ENCODE measurements at regions not wholly inside any gene's neighbourhood (a gene's known extent, or its start where the extent isn't known, plus 50 kb on each side); places are given as distances from the start of the nearest gene placed in this dataset.

DNA sequence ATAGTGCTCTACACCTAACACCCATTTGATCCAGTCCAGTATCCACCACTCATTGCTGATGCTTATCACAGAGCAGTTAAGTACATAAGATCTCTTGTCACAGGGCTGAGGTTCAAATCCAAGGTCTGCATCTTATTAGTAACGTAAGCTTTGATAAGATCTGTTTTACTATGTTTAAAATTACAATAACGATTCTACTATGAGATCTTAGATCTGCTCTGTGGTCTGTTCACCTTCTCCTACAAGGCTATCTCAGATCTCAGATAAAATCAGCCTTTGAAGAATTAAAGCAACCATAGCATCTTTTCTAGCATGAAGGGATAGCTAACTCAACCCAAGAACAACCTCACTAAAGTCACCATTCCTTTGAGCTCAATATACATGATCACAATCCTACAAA is 431.0 kb upstream of the RORB start:
- no peaks in the 10 kb centered on the region for H3K36me3 Mint-ChIP-seq (ENCODE audit: low read depth)
- ATAC-seq (ENCODE audit: poor library complexity), result no peak
- peaks cover 12% of the 10 kb centered on the region for H3K9me3 Mint-ChIP-seq
- DNase-seq, result no peak
- no peak overlapping the region for H3K27ac Mint-ChIP-seq
- Histone ChIP-seq H3K27me3 (ENCODE audit: control insufficient read depth in 1 of 2, insufficient read depth in 2 of 2, low read length in 2 of 2) (no peaks in the 10 kb centered on the region), H3K4me1 (ENCODE audit: insufficient read depth, low read length) (no peaks in the 10 kb centered on the region), H3K36me3 (ENCODE audit: insufficient read depth, low read length) (no peaks in the 10 kb centered on the region), H3K27ac (ENCODE audit: low read depth in 1 of 2, low read length in 2 of 2) (no peak overlapping the region), H3K9me3 (ENCODE audit: control insufficient read depth in 1 of 2, insufficient read depth in 1 of 2, low read length in 2 of 2) (no peaks in the 10 kb centered on the region), H3K4me3 (ENCODE audit: low read length) (no peak overlapping the region)
- no peaks in the 10 kb centered on the region for H3K27me3 Mint-ChIP-seq
- H3K4me1 Mint-ChIP-seq (ENCODE audit: low read depth), result no peaks in the 10 kb centered on the region
- intact Hi-C loops (cut with DNase I, micrococcal nuclease), result no loop called here
- TF ChIP-seq, protein P1, sequence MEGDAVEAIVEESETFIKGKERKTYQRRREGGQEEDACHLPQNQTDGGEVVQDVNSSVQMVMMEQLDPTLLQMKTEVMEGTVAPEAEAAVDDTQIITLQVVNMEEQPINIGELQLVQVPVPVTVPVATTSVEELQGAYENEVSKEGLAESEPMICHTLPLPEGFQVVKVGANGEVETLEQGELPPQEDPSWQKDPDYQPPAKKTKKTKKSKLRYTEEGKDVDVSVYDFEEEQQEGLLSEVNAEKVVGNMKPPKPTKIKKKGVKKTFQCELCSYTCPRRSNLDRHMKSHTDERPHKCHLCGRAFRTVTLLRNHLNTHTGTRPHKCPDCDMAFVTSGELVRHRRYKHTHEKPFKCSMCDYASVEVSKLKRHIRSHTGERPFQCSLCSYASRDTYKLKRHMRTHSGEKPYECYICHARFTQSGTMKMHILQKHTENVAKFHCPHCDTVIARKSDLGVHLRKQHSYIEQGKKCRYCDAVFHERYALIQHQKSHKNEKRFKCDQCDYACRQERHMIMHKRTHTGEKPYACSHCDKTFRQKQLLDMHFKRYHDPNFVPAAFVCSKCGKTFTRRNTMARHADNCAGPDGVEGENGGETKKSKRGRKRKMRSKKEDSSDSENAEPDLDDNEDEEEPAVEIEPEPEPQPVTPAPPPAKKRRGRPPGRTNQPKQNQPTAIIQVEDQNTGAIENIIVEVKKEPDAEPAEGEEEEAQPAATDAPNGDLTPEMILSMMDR (IDR thresholded peaks at IDR 0.05), result no peak
- no peak overlapping the region for H3K4me3 Mint-ChIP-seq
- CTCF ChIA-PET, result no interaction called here
- POLR2A ChIA-PET, result no interaction called here

DNA sequence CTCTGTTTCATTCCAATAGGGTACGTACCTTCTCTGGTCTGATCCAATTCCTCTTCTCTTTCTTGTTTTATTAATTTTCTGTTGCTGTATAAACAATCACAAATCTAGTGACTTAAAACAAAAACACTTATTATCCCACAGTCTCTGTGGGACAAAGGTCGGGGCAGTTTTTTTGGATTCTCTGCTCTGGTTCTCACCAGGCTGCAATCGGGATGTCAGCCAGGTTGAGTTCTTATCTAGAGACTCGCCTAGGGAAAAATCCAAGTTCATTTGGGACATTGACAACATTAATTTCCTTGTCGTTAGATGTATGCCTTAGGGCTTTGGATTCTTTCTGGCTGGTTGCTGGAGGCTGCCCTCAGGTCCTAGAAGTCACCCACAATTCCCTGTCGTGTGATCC is 430.5 kb upstream of the RORB start:
- H3K27me3 ChIP-seq (ENCODE audit: control insufficient read depth in 1 of 2, insufficient read depth in 2 of 2, low read length in 2 of 2), result no peaks in the 10 kb centered on the region
- H3K4me1 ChIP-seq (ENCODE audit: insufficient read depth, low read length), result no peaks in the 10 kb centered on the region
- Mint-ChIP-seq H3K9me3 (peaks cover 12% of the 10 kb centered on the region), H3K27me3 (no peaks in the 10 kb centered on the region), H3K4me3 (no peak overlapping the region), H3K27ac (no peak overlapping the region), H3K4me1 (ENCODE audit: low read depth) (no peaks in the 10 kb centered on the region), H3K36me3 (ENCODE audit: low read depth) (no peaks in the 10 kb centered on the region)
- H3K27ac ChIP-seq (ENCODE audit: low read depth in 1 of 2, low read length in 2 of 2), result no peak overlapping the region
- DNase-seq (no peak), ATAC-seq (ENCODE audit: poor library complexity) (no peak)
- TF ChIP-seq, protein P1 (IDR thresholded peaks at IDR 0.05), result no peak
- POLR2A ChIA-PET, result no interaction called here
- no peaks in the 10 kb centered on the region for H3K36me3 ChIP-seq (ENCODE audit: insufficient read depth, low read length)
- intact Hi-C loops (cut with DNase I, micrococcal nuclease), result no loop called here
- H3K4me3 ChIP-seq (ENCODE audit: low read length), result no peak overlapping the region
- CTCF ChIA-PET, result no interaction called here
- H3K9me3 ChIP-seq (ENCODE audit: control insufficient read depth in 1 of 2, insufficient read depth in 1 of 2, low read length in 2 of 2), result no peaks in the 10 kb centered on the region

DNA sequence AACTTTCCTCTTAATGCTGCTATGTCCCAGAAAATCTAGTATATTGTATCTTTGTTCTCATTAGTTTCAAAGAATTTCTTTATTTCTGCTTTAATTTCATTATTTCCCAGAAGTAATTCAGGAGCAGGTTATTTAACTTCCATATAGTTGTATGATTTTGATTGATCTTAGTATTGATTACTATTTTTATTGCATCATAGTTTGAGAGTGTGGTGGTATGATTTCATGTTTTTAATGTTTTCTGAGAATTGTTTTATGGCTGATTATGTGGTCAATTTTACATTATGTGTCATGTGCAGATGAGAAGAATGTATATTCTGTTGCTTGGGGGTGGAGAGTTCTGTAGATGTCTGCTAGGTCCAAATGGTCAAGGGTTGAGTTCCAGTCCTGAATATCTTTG is 425.6 kb upstream of the RORB start:
- TF ChIP-seq, protein P1 (IDR thresholded peaks at IDR 0.05), result no peak
- ChIA-PET POLR2A (no interaction called here), CTCF (no interaction called here)
- Histone ChIP-seq H3K4me3 (ENCODE audit: low read length) (no peak overlapping the region), H3K4me1 (ENCODE audit: insufficient read depth, low read length) (no peaks in the 10 kb centered on the region), H3K36me3 (ENCODE audit: insufficient read depth, low read length) (no peaks in the 10 kb centered on the region), H3K27me3 (ENCODE audit: control insufficient read depth in 1 of 2, insufficient read depth in 2 of 2, low read length in 2 of 2) (no peaks in the 10 kb centered on the region), H3K9me3 (ENCODE audit: control insufficient read depth in 1 of 2, insufficient read depth in 1 of 2, low read length in 2 of 2) (peaks cover 0 to 5% of the 10 kb centered on the region in 2 experiments), H3K27ac (ENCODE audit: low read depth in 1 of 2, low read length in 2 of 2) (no peak overlapping the region)
- peaks cover 14% of the 10 kb centered on the region for H3K9me3 Mint-ChIP-seq
- H3K4me3 Mint-ChIP-seq, result no peak overlapping the region
- ATAC-seq (ENCODE audit: poor library complexity), result no peak
- no peaks in the 10 kb centered on the region for H3K4me1 Mint-ChIP-seq (ENCODE audit: low read depth)
- no peaks in the 10 kb centered on the region for H3K27me3 Mint-ChIP-seq
- no peak overlapping the region for H3K27ac Mint-ChIP-seq
- H3K36me3 Mint-ChIP-seq (ENCODE audit: low read depth), result no peaks in the 10 kb centered on the region
- intact Hi-C loops (cut with DNase I, micrococcal nuclease), result no loop called here
- DNase-seq, result no peak

All from CD4-positive, alpha-beta T cell (primary cell).